ENCODE measurements at regions not wholly inside any gene's neighbourhood (a gene's known extent, or its start where the extent isn't known, plus 50 kb on each side); places are given as distances from the start of the nearest gene placed in this dataset.
A peak's percentile ranks its signal among the peaks of the same experiment; 100 is the strongest.

- no peak for DNase-seq (ENCODE audit: low read depth, low spot score)
- H3K4me3 ChIP-seq (ENCODE audit: low read length), result no peak overlapping the region
Measured at GRCh38 chr6:15073883-15074465, 171.9 kb upstream of the JARID2 start.

GRCh38 chr6:15074806-15075205 is 171.1 kb upstream of the JARID2 start:
- DNase-seq (ENCODE audit: low read depth, low spot score), result no peak
- no peak overlapping the region for H3K4me3 ChIP-seq (ENCODE audit: low read length)

- H3K4me3 ChIP-seq (ENCODE audit: low read length), result no peak overlapping the region
- no peak for DNase-seq (ENCODE audit: low read depth, low spot score)
Measured at GRCh38 chr6:15076565-15076964, 169.3 kb upstream of the JARID2 start.

GRCh38 chr6:15077006-15077405 is 168.9 kb upstream of the JARID2 start:
- DNase-seq (ENCODE audit: low read depth, low spot score), result no peak
- H3K4me3 ChIP-seq (ENCODE audit: low read length), result no peak overlapping the region

- peak; percentile 57 for DNase-seq (ENCODE audit: low read depth, low spot score)
- H3K4me3 ChIP-seq (ENCODE audit: low read length), result no peak overlapping the region
Measured at GRCh38 chr6:15077961-15078360, 167.9 kb upstream of the JARID2 start.

GRCh38 chr6:15079288-15079817 is 166.5 kb upstream of the JARID2 start:
- no peak overlapping the region for H3K4me3 ChIP-seq (ENCODE audit: low read length)
- DNase-seq (ENCODE audit: low read depth, low spot score), result no peak

GRCh38 chr6:15080895-15081294 is 165.0 kb upstream of the JARID2 start:
- DNase-seq (ENCODE audit: low read depth, low spot score), result no peak
- H3K4me3 ChIP-seq (ENCODE audit: low read length), result no peak overlapping the region

GRCh38 chr6:15081447-15081846 is 164.4 kb upstream of the JARID2 start:
- DNase-seq (ENCODE audit: low read depth, low spot score), result no peak
- H3K4me3 ChIP-seq (ENCODE audit: low read length), result no peak overlapping the region

GRCh38 chr6:15082708-15083107 is 163.2 kb upstream of the JARID2 start:
- no peak for DNase-seq (ENCODE audit: low read depth, low spot score)
- no peak overlapping the region for H3K4me3 ChIP-seq (ENCODE audit: low read length)

GRCh38 chr6:15086348-15087158 is 159.3 kb upstream of the JARID2 start:
- no peak for DNase-seq (ENCODE audit: low read depth, low spot score)

GRCh38 chr6:15087186-15087589 is 158.7 kb upstream of the JARID2 start:
- no peak for DNase-seq (ENCODE audit: low read depth, low spot score)

More at GRCh38 chr6:15086348-15087158, 159.3 kb upstream of the JARID2 start:
- H3K4me3 ChIP-seq (ENCODE audit: low read length), result no peak overlapping the region

GRCh38 chr6:15088904-15089568 is 156.8 kb upstream of the JARID2 start:
- DNase-seq (ENCODE audit: low read depth, low spot score), result no peak
- H3K4me3 ChIP-seq (ENCODE audit: low read length), result no peak overlapping the region

More at GRCh38 chr6:15087186-15087589, 158.7 kb upstream of the JARID2 start:
- H3K4me3 ChIP-seq (ENCODE audit: low read length), result no peak overlapping the region

- DNase-seq (ENCODE audit: low read depth, low spot score), result no peak
Measured at GRCh38 chr6:15089569-15090144, 156.2 kb upstream of the JARID2 start.

GRCh38 chr6:15090145-15090579 is 155.7 kb upstream of the JARID2 start:
- no peak overlapping the region for H3K4me3 ChIP-seq (ENCODE audit: low read length)
- DNase-seq (ENCODE audit: low read depth, low spot score), result no peak

More at GRCh38 chr6:15089569-15090144, 156.2 kb upstream of the JARID2 start:
- H3K4me3 ChIP-seq (ENCODE audit: low read length), result no peak overlapping the region

- no peak overlapping the region for H3K4me3 ChIP-seq (ENCODE audit: low read length)
- DNase-seq (ENCODE audit: low read depth, low spot score), result no peak
Measured at GRCh38 chr6:15090745-15091384, 155.0 kb upstream of the JARID2 start.

- DNase-seq (ENCODE audit: low read depth, low spot score), result no peak
- no peak overlapping the region for H3K4me3 ChIP-seq (ENCODE audit: low read length)
Measured at GRCh38 chr6:15096894-15097837, 148.7 kb upstream of the JARID2 start.

GRCh38 chr6:15101130-15101529 is 144.7 kb upstream of the JARID2 start:
- no peak for DNase-seq (ENCODE audit: low read depth, low spot score)
- H3K4me3 ChIP-seq (ENCODE audit: low read length), result no peak overlapping the region

- no peak overlapping the region for H3K4me3 ChIP-seq (ENCODE audit: low read length)
- no peak for DNase-seq (ENCODE audit: low read depth, low spot score)
Measured at GRCh38 chr6:15102241-15102640, 143.6 kb upstream of the JARID2 start.
